Cardiac muscle cell (in vitro differentiated cells and primary cell): ENCODE measurements at regions not wholly inside any gene's neighbourhood (a gene's known extent, or its start where the extent isn't known, plus 50 kb on each side); places are given as distances from the start of the nearest gene placed in this dataset.

Source experiments
- DNase-seq, 2 donors: peaks; one replicate each; pipeline versions ENCODE4 v3.0.0 to v3.0.0-alpha.2; 2010 to 2017; ENCODE audit warnings: low read depth in 1 of 2, low spot score in 1 of 2
- H3K27ac ChIP-seq: fragments of 200-600 bp; sonication (generic); 2 replicates; pipeline ENCODE4 v1.5.1; 2016
- H3K27me3 ChIP-seq: fragments of 200-600 bp; sonication (generic); 2 replicates; pipeline ENCODE4 v1.6.0; 2016; ENCODE audit warnings: control low read depth
- H3K36me3 ChIP-seq: fragments of 200-600 bp; sonication (generic); 2 replicates; pipeline ENCODE4 v1.5.1; 2016; ENCODE audit warnings: control low read depth
- H3K4me1 ChIP-seq: fragments of 200-600 bp; sonication (generic); 2 replicates; pipeline ENCODE4 v1.8.1; 2017; ENCODE audit warnings: low read depth, mild to moderate bottlenecking, mixed run types
- H3K4me3 ChIP-seq: fragments of 200-600 bp; sonication (generic); 2 replicates; pipeline ENCODE4 v1.5.1; 2016; ENCODE audit warnings: mild to moderate bottlenecking
- H3K9me3 ChIP-seq: fragments of 200-600 bp; sonication (generic); 2 replicates; pipeline ENCODE4 v1.5.1; 2017; ENCODE audit warnings: low read depth, mild to moderate bottlenecking, control low read depth
- CTCF ChIP-seq: IDR thresholded peaks from 2 replicates; pipeline ENCODE4 v1.5.1; 2012; ENCODE audit warnings: low read depth, mild to moderate bottlenecking, low read length

- Histone ChIP-seq H3K36me3 (no peaks in the 10 kb centered on the region), H3K4me1 (no peaks in the 10 kb centered on the region), H3K27ac (no peak overlapping the region), H3K4me3 (no peak overlapping the region), H3K9me3 (no peaks in the 10 kb centered on the region), H3K27me3 (no peaks in the 10 kb centered on the region)
- no peak for DNase-seq
- no peak for TF ChIP-seq CTCF
Observed at GRCh38 chr15:61327019-61327631, 98.0 kb upstream of the RORA start.

GRCh38 chr15:61319892-61320291 lies 90.8 kb upstream of the RORA start:
- H3K9me3 ChIP-seq: no peaks in the 10 kb centered on the region
- no peak for TF ChIP-seq CTCF
- H3K4me1 ChIP-seq: no peaks in the 10 kb centered on the region
- DNase-seq: no peak
- H3K36me3 ChIP-seq: no peaks in the 10 kb centered on the region
- no peak overlapping the region for H3K4me3 ChIP-seq
- H3K27me3 ChIP-seq: no peaks in the 10 kb centered on the region
- no peak overlapping the region for H3K27ac ChIP-seq

- no peaks in the 10 kb centered on the region for H3K4me1 ChIP-seq
- no peak overlapping the region for H3K27ac ChIP-seq
- no peaks in the 10 kb centered on the region for H3K9me3 ChIP-seq
- no peak overlapping the region for H3K4me3 ChIP-seq
- no peak for DNase-seq
- no peaks in the 10 kb centered on the region for H3K36me3 ChIP-seq
- no peak for TF ChIP-seq CTCF
- no peaks in the 10 kb centered on the region for H3K27me3 ChIP-seq
Observed at GRCh38 chr15:61318802-61319525, 89.9 kb upstream of the RORA start.

- Histone ChIP-seq H3K4me1 (no peaks in the 10 kb centered on the region), H3K4me3 (no peak overlapping the region), H3K27me3 (no peaks in the 10 kb centered on the region), H3K36me3 (no peaks in the 10 kb centered on the region), H3K9me3 (no peaks in the 10 kb centered on the region), H3K27ac (no peak overlapping the region)
- DNase-seq: no peak
- no peak for TF ChIP-seq CTCF
Observed at GRCh38 chr15:61318301-61318700, 89.2 kb upstream of the RORA start.

- Histone ChIP-seq H3K36me3 (no peaks in the 10 kb centered on the region), H3K27ac (no peak overlapping the region), H3K27me3 (no peaks in the 10 kb centered on the region), H3K9me3 (no peaks in the 10 kb centered on the region), H3K4me1 (no peaks in the 10 kb centered on the region), H3K4me3 (no peak overlapping the region)
- no peak for DNase-seq
- no peak for TF ChIP-seq CTCF
Observed at GRCh38 chr15:61315471-61315870, 86.4 kb upstream of the RORA start.
